K562 (cell line): ENCODE measurements at regions not wholly inside any gene's neighbourhood (a gene's known extent, or its start where the extent isn't known, plus 50 kb on each side); places are given as distances from the start of the nearest gene placed in this dataset.
A peak's percentile ranks its signal among the peaks of the same experiment; 100 is the strongest.

Experiments
- CBX5 ChIP-seq: IDR thresholded peaks from 2 replicates; pipeline ENCODE4 v1.6.1; 2014; ENCODE audit warnings: low read depth, borderline replicate concordance
- CCNT2 ChIP-seq: IDR thresholded peaks from 2 replicates; pipeline ENCODE4 v1.6.1; 2011; ENCODE audit warnings: borderline replicate concordance, low read depth, mild to moderate bottlenecking, moderate library complexity, mixed read lengths, low read length; ENCODE audit not compliant: insufficient read length; ENCODE audit errors: extremely low read depth
- CHD4 ChIP-seq: fragments of 200-600 bp; sonication (generic); IDR thresholded peaks from 3 replicates; pipeline ENCODE4 v1.6.1; 2012; ENCODE audit warnings: low read depth, mild to moderate bottlenecking, mixed read lengths, low read length, inconsistent platforms; ENCODE audit not compliant: insufficient read depth, insufficient replicate concordance, poor library complexity, severe bottlenecking
- FOSL1 ChIP-seq: fragments of 200-800 bp; sonication (Bioruptor generic); conservative IDR thresholded peaks from 2 replicates; pipeline ENCODE4 v1.6.1; 2016; ENCODE audit warnings: missing genetic modification characterization, missing compliant biosample characterization
- HDAC2 ChIP-seq: fragments of 450-650 bp; IDR thresholded peaks from 2 replicates; pipeline ENCODE4 v1.6.1; 2016; ENCODE audit warnings: mild to moderate bottlenecking
- HLTF ChIP-seq: fragments of 450-650 bp; IDR thresholded peaks from 2 replicates; pipeline ENCODE4 v1.6.1; 2016
- HNRNPLL ChIP-seq: fragments of 200-400 bp; formaldehyde crosslinking; IDR thresholded peaks from 2 replicates; pipeline ENCODE4 v1.6.1; 2017; ENCODE audit warnings: low read length, low read depth, mild to moderate bottlenecking; ENCODE audit not compliant: poor library complexity, severe bottlenecking
- MAFF ChIP-seq: IDR thresholded peaks from 2 replicates; pipeline ENCODE4 v1.6.1; 2012; ENCODE audit warnings: low read length, improper control_type of control experiment
- MAZ ChIP-seq, 2 experiments: fragments of 450-650 bp in 1 of 2; sonication (generic) in 1 of 2; formaldehyde crosslinking; IDR thresholded peaks in 1 of 2; conservative IDR thresholded peaks in 1 of 2; 2 replicates each; pipeline versions ENCODE4 v1.4.0 to v1.5.0; 2020; ENCODE audit warnings: mild to moderate bottlenecking in 1 of 2, missing genetic modification reagents in 1 of 2
- PHF20 ChIP-seq: fragments of 450-650 bp; IDR thresholded peaks from 2 replicates; pipeline ENCODE4 v1.6.1; 2018; ENCODE audit not compliant: partially characterized antibody
- STAT5A ChIP-seq: IDR thresholded peaks from 2 replicates; pipeline ENCODE4 v1.6.1; 2012; ENCODE audit warnings: low read length, inconsistent platforms, borderline replicate concordance
- TOE1 ChIP-seq, 2 experiments: fragments of 450-650 bp in 1 of 2; sonication (generic) in 1 of 2; formaldehyde crosslinking in 1 of 2; IDR thresholded peaks; 2 replicates each; pipeline versions ENCODE4 v1.7.1 to v1.8.0; 2016 to 2022; ENCODE audit warnings: borderline replicate concordance in 2 of 2, mild to moderate bottlenecking in 2 of 2, antibody characterized with exemption in 1 of 2, inconsistent platforms in 1 of 2, low read depth in 1 of 2, missing genetic modification reagents in 1 of 2, moderate library complexity in 1 of 2
- TSC22D4 ChIP-seq: fragments of 450-650 bp; IDR thresholded peaks from 2 replicates; pipeline ENCODE4 v1.6.1; 2016; ENCODE audit warnings: missing genetic modification characterization, missing biosample characterization, control low read depth
- ZNF551 ChIP-seq: fragments of 250-450 bp; sonication (Bioruptor Pico); IDR thresholded peaks from 2 replicates; pipeline ENCODE4 v1.5.0; 2021; ENCODE audit warnings: mild to moderate bottlenecking, moderate library complexity
- ZNF717 ChIP-seq: fragments of 250-450 bp; sonication (Bioruptor Pico); IDR thresholded peaks from 2 replicates; pipeline ENCODE4 v1.5.0; 2021
- ZNF764 ChIP-seq: fragments of 250-450 bp; sonication (Bioruptor Pico); IDR thresholded peaks from 2 replicates; pipeline ENCODE4 v1.4.0; 2020; ENCODE audit warnings: low read depth, mild to moderate bottlenecking, moderate library complexity
- ZNF785 ChIP-seq: fragments of 250-450 bp; sonication (Bioruptor Pico); IDR thresholded peaks from 2 replicates; pipeline ENCODE4 v1.4.0; 2020; ENCODE audit warnings: mild to moderate bottlenecking
- TF ChIP-seq, protein P1 (sequence below), 3 experiments: fragments of 200-800 bp in 1 of 3; sonication (Bioruptor generic) in 1 of 3; sonication (generic) in 1 of 3; formaldehyde crosslinking in 1 of 3; IDR thresholded peaks; 2 replicates each; pipeline versions ENCODE4 v1.6.1 to v1.8.0; 2016 to 2022; ENCODE audit warnings: mild to moderate bottlenecking in 2 of 3, missing compliant biosample characterization in 2 of 3, missing genetic modification characterization in 2 of 3, missing genetic modification reagents in 1 of 3
- TF ChIP-seq, protein P2 (sequence below): sonication (generic); formaldehyde crosslinking; IDR thresholded peaks from 2 replicates; pipeline ENCODE4 v1.8.1; 2023; ENCODE audit warnings: mild to moderate bottlenecking, missing genetic modification reagents, moderate library complexity
- TF ChIP-seq, protein P3 (sequence below): fragments of 450-650 bp; formaldehyde crosslinking; IDR thresholded peaks from 2 replicates; pipeline ENCODE4 v1.4.0; 2022; ENCODE audit warnings: mild to moderate bottlenecking, moderate library complexity
- TF ChIP-seq, protein P4 (sequence below), 2 experiments: fragments of 450-650 bp; conservative IDR thresholded peaks; 2 replicates each; pipeline ENCODE4 v1.6.1; 2017; ENCODE audit warnings: mild to moderate bottlenecking in 2 of 2, moderate library complexity in 2 of 2
- TF ChIP-seq, protein P5 (sequence below): fragments of 450-650 bp; conservative IDR thresholded peaks from 2 replicates; pipeline ENCODE4 v1.6.1; 2016; ENCODE audit warnings: missing genetic modification characterization, low read depth, mild to moderate bottlenecking, control low read depth, missing compliant biosample characterization

GRCh38 chr5:8057769-8058168, 188.8 kb downstream of the MTRR start (continued):
- TF ChIP-seq FOSL1 (tag) = no peak; the same call in 1 of the 2 replicates
- 0 out of 2 replicates have a peak, but pooled peaks have one; percentile 56 for TF ChIP-seq HLTF
- TF ChIP-seq HNRNPLL = no peak
- TF ChIP-seq MAZ (CRISPR knock-in tag; conservative IDR thresholded peaks at IDR 0.05 in 1 of 2, IDR thresholded peaks at IDR 0.05 in 1 of 2) = no peak
- peak; percentile 45; the same call in 1 of the 2 replicates for TF ChIP-seq STAT5A
- 0 out of 2 replicates have a peak, but pooled peaks have one; percentile 34 for TF ChIP-seq TOE1 (IDR thresholded peaks at IDR 0.05; ENCODE audit: borderline replicate concordance)
- TF ChIP-seq TOE1 (CRISPR knock-in tag; IDR thresholded peaks at IDR 0.05; ENCODE audit: borderline replicate concordance, low read depth) = no peak
- TF ChIP-seq ZNF717 = no peak
- TF ChIP-seq CHD4 = no peak
- TF ChIP-seq, protein P1, sequence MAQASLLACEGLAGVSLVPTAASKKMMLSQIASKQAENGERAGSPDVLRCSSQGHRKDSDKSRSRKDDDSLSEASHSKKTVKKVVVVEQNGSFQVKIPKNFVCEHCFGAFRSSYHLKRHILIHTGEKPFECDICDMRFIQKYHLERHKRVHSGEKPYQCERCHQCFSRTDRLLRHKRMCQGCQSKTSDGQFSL (CRISPR knock-in tag; IDR thresholded peaks at IDR 0.05) = no peak
- TF ChIP-seq, protein P1 (tag; IDR thresholded peaks at IDR 0.05) = no peak
- no peak for TF ChIP-seq ZNF551 (CRISPR knock-in tag)
- peak; percentile 84 for TF ChIP-seq HDAC2
- no peak for TF ChIP-seq ZNF764 (CRISPR knock-in tag)
- no peak for TF ChIP-seq CBX5
- no peak for TF ChIP-seq CCNT2
- no peak for TF ChIP-seq PHF20
- TF ChIP-seq, protein P2, sequence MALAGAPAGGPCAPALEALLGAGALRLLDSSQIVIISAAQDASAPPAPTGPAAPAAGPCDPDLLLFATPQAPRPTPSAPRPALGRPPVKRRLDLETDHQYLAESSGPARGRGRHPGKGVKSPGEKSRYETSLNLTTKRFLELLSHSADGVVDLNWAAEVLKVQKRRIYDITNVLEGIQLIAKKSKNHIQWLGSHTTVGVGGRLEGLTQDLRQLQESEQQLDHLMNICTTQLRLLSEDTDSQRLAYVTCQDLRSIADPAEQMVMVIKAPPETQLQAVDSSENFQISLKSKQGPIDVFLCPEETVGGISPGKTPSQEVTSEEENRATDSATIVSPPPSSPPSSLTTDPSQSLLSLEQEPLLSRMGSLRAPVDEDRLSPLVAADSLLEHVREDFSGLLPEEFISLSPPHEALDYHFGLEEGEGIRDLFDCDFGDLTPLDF (CRISPR knock-in tag) = no peak
- TF ChIP-seq ZNF785 = no peak
- no peak for TF ChIP-seq TSC22D4 (tag)
- TF ChIP-seq, protein P3, sequence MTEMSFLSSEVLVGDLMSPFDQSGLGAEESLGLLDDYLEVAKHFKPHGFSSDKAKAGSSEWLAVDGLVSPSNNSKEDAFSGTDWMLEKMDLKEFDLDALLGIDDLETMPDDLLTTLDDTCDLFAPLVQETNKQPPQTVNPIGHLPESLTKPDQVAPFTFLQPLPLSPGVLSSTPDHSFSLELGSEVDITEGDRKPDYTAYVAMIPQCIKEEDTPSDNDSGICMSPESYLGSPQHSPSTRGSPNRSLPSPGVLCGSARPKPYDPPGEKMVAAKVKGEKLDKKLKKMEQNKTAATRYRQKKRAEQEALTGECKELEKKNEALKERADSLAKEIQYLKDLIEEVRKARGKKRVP (CRISPR knock-in tag) = no peak
- TF ChIP-seq, protein P4, sequence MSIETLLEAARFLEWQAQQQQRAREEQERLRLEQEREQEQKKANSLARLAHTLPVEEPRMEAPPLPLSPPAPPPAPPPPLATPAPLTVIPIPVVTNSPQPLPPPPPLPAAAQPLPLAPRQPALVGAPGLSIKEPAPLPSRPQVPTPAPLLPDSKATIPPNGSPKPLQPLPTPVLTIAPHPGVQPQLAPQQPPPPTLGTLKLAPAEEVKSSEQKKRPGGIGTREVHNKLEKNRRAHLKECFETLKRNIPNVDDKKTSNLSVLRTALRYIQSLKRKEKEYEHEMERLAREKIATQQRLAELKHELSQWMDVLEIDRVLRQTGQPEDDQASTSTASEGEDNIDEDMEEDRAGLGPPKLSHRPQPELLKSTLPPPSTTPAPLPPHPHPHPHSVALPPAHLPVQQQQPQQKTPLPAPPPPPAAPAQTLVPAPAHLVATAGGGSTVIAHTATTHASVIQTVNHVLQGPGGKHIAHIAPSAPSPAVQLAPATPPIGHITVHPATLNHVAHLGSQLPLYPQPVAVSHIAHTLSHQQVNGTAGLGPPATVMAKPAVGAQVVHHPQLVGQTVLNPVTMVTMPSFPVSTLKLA (conservative IDR thresholded peaks at IDR 0.05) = peak; percentile 55 to 83; a peak in 3 of 4 replicates
- peak; percentile 92 for TF ChIP-seq MAFF
- TF ChIP-seq, protein P5, sequence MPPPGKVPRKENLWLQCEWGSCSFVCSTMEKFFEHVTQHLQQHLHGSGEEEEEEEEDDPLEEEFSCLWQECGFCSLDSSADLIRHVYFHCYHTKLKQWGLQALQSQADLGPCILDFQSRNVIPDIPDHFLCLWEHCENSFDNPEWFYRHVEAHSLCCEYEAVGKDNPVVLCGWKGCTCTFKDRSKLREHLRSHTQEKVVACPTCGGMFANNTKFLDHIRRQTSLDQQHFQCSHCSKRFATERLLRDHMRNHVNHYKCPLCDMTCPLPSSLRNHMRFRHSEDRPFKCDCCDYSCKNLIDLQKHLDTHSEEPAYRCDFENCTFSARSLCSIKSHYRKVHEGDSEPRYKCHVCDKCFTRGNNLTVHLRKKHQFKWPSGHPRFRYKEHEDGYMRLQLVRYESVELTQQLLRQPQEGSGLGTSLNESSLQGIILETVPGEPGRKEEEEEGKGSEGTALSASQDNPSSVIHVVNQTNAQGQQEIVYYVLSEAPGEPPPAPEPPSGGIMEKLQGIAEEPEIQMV (tag) = no peak
